ENCODE measurements at regions not wholly inside any gene's neighbourhood (a gene's known extent, or its start where the extent isn't known, plus 50 kb on each side); places are given as distances from the start of the nearest gene placed in this dataset.

DNA sequence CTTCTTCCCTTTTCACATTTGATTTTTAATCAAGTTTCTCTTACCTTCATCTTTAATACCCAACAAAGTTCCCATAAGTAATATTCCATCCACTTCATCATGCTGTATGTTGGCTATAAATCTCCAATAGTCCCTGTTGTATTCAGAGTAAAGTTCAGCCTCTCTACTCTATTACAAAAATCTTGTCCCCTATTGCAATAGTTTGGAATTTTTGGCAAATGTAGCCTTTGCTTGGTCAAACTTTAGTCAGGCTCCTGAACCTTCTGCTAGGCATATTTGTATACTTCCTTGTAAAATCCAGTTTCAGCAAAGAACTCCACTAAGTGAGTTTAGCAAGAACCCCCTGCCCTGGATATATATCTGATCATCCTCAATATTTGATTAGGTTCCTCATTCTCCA is 54.0 kb upstream of the PACRGL start:
- ATAC-seq: no peak
- TF ChIP-seq CSDC2 (CRISPR knock-in tag; IDR thresholded peaks at IDR 0.05) (no peak), GLIS3 (CRISPR knock-in tag; IDR thresholded peaks at IDR 0.05) (no peak), ZC3H10 (CRISPR knock-in tag; IDR thresholded peaks at IDR 0.05) (no peak), SNAI2 (CRISPR knock-in tag; IDR thresholded peaks at IDR 0.05) (no peak), ISL1 (CRISPR knock-in tag; IDR thresholded peaks at IDR 0.05) (no peak), ZNF70 (CRISPR knock-in tag; IDR thresholded peaks at IDR 0.05) (no peak)
- TF ChIP-seq, protein P1, sequence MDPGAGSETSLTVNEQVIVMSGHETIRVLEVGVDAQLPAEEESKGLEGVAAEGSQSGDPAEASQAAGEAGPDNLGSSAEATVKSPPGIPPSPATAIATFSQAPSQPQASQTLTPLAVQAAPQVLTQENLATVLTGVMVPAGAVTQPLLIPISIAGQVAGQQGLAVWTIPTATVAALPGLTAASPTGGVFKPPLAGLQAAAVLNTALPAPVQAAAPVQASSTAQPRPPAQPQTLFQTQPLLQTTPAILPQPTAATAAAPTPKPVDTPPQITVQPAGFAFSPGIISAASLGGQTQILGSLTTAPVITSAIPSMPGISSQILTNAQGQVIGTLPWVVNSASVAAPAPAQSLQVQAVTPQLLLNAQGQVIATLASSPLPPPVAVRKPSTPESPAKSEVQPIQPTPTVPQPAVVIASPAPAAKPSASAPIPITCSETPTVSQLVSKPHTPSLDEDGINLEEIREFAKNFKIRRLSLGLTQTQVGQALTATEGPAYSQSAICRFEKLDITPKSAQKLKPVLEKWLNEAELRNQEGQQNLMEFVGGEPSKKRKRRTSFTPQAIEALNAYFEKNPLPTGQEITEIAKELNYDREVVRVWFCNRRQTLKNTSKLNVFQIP (CRISPR knock-in tag; IDR thresholded peaks at IDR 0.05; ENCODE audit: borderline replicate concordance, low read depth): no peak
